AML-193 (cell line): ENCODE measurements at regions not wholly inside any gene's neighbourhood (a gene's known extent, or its start where the extent isn't known, plus 50 kb on each side); places are given as distances from the start of the nearest gene placed in this dataset.
"Not testable (repeated sequence)": the region's sequence is repeated elsewhere in the genome, so short reads cannot be mapped to it uniquely, and the experiment has no call there.

Experiments
- DNase-seq, 2 experiments: peaks; one replicate each; lab custom pipeline; 2025; lab: John Stamatoyannopoulos, UW

DNA sequence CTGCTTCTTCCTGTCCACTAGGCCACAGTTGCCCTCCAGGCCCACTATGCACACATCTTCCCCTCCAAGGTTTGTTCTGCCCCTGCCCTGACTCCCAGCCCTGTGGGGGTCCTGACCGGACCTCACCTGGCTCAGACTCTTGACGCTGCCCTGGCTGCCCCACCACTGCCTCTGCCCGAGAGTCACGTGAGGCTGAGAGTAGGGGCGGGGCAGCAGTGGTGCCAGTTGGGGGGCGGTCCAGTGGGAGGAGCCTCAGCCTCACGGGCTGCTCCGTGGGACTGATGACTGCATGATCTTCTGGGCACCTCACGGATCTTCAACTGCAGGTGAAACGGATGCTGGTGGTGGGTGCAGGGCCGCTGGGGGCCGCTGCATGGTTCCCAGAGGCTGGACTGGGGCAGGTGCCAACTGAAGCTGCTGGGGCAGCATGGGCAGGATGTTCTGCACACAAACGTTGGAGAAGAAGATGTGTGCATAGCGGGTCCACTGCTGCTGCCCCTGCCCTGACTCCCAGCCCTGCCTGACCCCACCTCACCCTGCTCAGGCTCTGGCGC, 77.6 kb downstream of the HHIPL2 start:
- DNase-seq = not testable (repeated sequence)

- DNase-seq = peak in 1 of 2 experiments; percentile 27
Measured at GRCh38 chr1:222466150-222466865, 81.6 kb downstream of the HHIPL2 start.

- peak; percentile 90 for DNase-seq
Measured at GRCh38 chr1:222465211-222466041, 82.5 kb downstream of the HHIPL2 start.

DNA sequence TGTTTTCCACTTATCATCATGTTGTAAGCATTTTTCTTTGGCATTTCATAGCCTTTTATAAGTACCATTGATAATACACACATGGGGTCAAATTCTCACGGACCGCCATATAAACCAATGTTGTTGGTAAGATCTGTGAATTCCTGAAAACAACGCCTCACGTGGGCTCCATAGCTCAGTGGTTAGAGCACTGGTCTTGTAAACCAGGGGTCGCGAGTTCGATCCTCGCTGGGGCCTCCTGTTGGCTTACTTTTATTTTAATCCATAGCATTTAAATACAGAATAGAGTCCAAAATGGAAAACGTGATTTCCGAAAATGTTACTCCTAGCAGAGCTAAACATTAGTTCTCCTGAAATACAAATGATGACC, 83.1 kb downstream of the HHIPL2 start:
- DNase-seq = peak; percentile 50 to 65

- no peak for DNase-seq
Measured at GRCh38 chr1:222463059-222463730, 84.7 kb downstream of the HHIPL2 start.

DNA sequence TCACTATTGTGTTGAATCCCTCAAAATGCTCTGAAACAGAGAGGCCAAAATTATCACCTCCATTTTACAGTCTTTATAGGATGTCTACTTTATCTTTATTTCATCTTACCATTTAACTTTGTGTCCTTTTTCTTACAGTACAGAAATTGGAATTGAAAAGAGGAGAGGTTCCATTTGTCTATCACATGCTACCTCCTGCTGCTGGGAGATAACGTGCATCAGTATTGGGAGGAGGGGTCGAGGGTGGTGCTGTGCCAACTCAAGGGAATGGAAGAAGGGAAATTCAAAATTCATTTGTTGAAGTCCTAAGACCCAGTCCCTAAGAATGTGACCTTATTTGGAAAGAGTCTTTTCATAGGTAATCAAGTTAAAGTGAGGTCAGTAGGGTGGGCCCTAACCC, 85.3 kb downstream of the HHIPL2 start:
- DNase-seq = no peak

- DNase-seq = no peak
Measured at GRCh38 chr1:222461941-222462340, 86.0 kb downstream of the HHIPL2 start.

DNA sequence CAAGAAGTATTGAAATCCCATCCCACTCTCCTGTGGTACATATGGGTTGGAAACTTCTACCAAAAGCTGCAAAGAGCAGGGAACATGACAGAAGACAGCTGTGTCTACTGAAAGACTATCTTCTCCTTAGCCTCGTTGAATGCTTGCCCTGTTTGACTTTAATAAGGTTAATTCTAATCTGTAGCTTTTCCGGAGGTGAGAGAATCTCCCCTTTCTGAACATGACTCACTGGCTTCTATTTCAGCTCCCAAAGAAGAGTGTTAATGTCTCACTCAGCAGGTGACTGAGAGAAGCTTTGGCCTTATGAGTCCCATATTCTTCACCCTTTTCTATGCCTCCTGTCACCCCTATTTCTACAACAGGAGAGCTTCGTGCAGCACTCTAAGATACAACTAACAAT, 88.3 kb downstream of the HHIPL2 start:
- no peak for DNase-seq

DNA sequence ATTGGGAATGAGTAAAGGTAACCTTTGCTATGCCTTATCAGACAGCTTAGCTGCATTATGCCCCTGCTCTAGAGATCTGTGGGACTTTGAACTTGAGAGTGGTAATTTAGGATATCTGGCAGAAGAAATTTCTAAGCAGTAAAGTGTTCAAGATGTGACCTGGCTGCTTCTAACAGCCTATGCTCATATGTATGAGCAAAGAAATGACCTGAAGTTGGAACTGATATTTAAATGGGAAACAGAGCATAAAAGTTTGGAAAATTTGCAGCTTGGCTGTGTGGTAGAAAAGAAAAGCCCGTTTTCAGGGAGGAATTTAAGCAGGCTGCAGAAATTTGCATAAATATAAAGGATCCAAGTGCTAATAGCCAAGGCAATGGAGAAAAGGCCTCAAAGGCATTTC, 90.4 kb downstream of the HHIPL2 start:
- DNase-seq = no peak

DNA sequence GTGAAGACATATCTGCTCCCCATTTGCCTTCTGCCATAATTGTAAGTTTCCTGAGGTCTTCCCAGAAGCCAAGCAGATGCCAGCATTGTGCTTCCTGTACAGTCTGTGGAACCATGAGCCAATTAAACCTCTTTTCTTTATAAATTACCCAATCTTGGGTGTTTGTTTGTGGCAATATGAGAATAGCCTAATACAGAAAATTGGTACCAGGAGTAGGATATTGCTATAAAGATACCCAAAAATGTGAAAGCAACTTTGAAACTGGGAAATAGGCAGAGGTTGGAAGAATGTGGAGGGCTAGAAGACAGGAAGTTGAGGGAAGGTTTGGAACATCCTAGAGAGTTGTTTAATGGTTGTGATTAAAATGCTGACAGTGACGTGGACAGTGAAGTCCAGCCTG, 90.8 kb downstream of the HHIPL2 start:
- no peak for DNase-seq

DNA sequence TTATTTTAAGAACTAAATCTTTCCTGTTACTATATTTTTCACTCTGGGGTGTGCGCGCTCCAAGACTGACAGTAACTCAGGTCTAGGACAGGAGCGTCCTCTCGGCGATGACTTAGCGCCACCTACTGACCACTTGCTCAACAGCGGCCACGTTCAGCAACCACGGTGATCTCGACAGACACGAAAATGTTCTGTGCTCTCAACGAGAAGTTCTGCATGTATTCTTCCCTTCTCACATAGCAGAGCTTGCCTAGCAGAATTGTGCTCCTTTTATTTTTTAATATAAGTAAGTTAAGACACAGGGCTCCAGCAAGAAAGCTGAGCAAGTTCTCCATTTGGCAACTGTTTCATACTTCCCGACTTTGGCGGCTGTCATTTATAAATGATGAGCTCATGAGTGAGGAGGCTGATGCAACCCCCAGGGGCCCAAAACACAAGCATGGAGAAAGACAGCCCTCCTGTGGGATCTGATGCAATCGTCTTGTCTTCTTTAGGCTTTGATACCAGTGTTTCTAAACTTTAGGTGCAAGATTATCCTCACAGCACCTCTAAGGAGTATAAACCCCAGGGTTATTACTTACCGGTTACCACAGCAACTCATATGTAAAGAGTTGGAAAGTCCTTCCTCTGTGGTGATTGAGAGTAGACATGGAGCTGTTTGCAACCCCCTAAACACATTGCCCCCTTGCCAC, 92.6 kb downstream of the HHIPL2 start:
- peak; percentile 68 to 75 for DNase-seq

GRCh38 chr1:222454782-222455181, 93.1 kb downstream of the HHIPL2 start:
- DNase-seq = no peak

DNA sequence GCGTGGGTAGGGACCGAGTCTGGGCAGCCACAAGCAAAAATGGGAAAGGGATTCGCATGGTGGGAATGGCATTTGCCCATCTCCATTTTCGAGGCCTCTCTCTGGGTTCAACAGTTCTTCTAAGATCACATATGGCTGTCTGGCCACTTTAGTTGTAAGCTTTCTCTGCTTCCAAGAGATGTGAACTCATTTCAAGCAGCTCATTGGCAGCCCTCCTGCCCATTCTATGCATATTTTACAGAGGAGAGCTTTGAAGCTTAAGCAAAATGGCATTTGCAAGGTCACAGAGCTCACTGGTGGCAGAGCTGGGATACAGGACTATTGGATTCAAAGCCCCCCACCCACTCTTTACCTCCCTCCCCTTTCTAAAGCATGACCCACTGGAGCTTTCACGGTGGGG, 93.7 kb downstream of the HHIPL2 start:
- DNase-seq = no peak

- no peak for DNase-seq
Measured at GRCh38 chr1:222452031-222452430, 95.9 kb downstream of the HHIPL2 start.

DNA sequence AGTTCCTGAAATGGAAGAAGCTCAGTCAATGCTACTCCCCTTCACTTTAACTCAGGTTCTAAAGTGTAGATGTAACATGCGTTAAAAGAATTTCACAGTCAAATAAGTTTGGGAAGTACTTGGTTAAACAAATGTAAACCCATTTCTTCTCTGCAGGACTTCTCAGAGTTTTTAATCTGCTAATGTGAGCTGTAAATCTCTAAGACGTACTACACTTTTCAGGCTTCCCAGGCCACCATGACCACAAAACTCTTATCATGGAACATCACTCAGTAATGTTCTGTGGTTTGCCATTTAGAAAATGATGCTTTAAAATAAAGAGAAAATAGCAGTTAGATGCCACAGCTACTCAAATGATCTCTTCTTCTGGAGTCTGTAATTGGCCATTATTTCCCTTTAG, 104.3 kb downstream of the HHIPL2 start:
- no peak for DNase-seq

DNA sequence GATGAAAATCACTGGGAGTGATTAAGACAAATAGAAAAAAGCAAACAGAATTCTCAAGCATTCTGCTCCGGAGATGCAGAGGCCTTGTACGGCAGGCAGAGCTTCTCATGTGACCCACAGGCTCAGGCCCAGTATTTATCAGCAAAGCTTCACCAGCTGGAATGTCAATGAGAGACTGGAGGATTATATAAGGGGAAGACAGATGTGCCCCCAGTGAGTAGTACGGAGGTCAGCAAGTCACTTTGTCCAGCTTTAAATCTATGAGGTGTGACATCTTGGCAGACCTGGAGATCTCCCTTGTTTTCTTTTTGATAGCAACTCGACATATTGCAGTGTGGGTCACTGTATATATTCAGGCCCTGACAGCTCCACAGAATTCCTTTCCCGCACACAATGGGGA, 106.8 kb downstream of the HHIPL2 start:
- no peak for DNase-seq

- DNase-seq = no peak
Measured at GRCh38 chr1:222424826-222425225, 123.1 kb downstream of the HHIPL2 start.

DNA sequence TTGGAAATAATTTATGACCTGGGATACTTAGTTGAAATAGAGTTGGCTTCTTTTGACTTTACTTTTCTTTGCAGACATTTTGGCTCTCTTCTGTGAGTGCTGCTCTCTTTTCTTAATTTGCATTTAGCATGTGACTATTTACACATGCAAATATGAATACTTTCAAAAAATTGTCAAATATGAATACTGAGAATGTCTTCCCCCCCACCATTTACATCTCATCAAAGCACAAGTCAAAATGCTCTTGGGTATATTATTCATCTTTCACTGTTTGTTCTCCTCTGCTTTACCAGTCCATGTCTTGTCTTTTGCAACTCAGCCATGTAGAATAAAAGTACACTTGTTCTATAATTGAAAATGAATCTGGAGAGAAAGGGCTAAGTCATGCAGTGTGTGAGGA, 126.5 kb downstream of the HHIPL2 start:
- no peak for DNase-seq

- DNase-seq = no peak
Measured at GRCh38 chr1:222420633-222421032, 127.3 kb downstream of the HHIPL2 start.

- no peak for DNase-seq
Measured at GRCh38 chr1:222418654-222419053, 129.2 kb downstream of the HHIPL2 start.

DNA sequence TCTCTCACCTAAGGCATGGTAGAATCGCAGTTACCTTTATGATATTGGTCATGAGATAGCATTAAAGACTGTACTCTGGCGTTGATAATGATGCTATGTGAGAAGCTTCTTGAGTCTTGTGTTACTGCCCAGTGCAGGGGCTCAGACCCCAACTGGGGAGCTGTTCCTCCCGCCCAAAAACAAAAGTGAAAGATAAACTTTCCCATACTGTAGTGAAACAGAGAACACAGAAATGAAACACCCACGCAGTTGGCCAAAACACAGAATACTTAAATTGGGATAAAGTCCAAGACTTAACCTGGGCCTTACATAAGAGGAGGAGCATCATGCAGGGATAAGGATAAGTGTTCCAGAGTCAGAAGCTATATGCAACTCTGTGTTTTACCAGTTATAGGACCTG, 130.6 kb downstream of the HHIPL2 start:
- DNase-seq = no peak
